GM23248 (cell line): ENCODE measurements at regions not wholly inside any gene's neighbourhood (a gene's known extent, or its start where the extent isn't known, plus 50 kb on each side); places are given as distances from the start of the nearest gene placed in this dataset.

Experiments used
- EZH2 ChIP-seq: fragments of 200-600 bp; sonication (generic); IDR thresholded peaks from 2 replicates; pipeline ENCODE4 v1.6.1; 2018; ENCODE audit warnings: antibody characterized with exemption, mild to moderate bottlenecking; ENCODE audit not compliant: insufficient read depth, poor library complexity, severe bottlenecking
- EZH2phosphoT487 ChIP-seq: fragments of 200-600 bp; sonication (generic); IDR thresholded peaks from 2 replicates; pipeline ENCODE4 v1.6.1; 2018; ENCODE audit warnings: antibody characterized with exemption, moderate library complexity, mild to moderate bottlenecking, low read depth; ENCODE audit not compliant: insufficient read depth

GRCh38 chr19:31066385-31066784, 282.9 kb downstream of the TSHZ3 start:
- TF ChIP-seq EZH2phosphoT487 (no peak), EZH2 (no peak)
